GM08714 (cell line): ENCODE measurements at regions not wholly inside any gene's neighbourhood (a gene's known extent, or its start where the extent isn't known, plus 50 kb on each side); places are given as distances from the start of the nearest gene placed in this dataset.

Experiments
- H3K4me3 ChIP-seq: fragments of 200-500 bp; sonication (Bioruptor generic); 2 replicates; pipeline ENCODE4 v1.5.1; 2014; ENCODE audit warnings: mild to moderate bottlenecking, low read length, inconsistent platforms
- ZNF274 ChIP-seq: IDR thresholded peaks from 2 replicates; pipeline ENCODE4 v1.6.1; 2012; ENCODE audit warnings: mild to moderate bottlenecking, low read depth, low read length

DNA sequence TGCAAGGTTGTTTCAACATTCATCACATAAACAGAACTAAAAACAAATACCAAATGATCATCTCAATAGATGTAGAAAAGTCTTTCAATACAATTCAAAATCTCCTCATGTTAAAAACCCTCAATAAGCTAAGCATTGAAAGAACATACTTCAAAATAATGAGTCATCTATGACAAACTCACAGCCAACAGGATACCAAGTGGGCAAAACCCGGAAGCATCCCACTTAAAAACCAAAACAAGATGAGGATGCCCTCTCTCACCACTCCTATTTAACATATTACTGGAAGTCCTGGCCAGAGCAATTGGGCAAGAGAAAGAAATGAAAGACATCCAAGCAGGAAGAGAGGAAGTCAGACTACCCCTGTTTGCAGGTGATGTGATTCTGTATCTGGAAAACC is 992.2 kb upstream of the PIK3C3 start:
- H3K4me3 ChIP-seq = no peak overlapping the region
- TF ChIP-seq ZNF274 = no peak

DNA sequence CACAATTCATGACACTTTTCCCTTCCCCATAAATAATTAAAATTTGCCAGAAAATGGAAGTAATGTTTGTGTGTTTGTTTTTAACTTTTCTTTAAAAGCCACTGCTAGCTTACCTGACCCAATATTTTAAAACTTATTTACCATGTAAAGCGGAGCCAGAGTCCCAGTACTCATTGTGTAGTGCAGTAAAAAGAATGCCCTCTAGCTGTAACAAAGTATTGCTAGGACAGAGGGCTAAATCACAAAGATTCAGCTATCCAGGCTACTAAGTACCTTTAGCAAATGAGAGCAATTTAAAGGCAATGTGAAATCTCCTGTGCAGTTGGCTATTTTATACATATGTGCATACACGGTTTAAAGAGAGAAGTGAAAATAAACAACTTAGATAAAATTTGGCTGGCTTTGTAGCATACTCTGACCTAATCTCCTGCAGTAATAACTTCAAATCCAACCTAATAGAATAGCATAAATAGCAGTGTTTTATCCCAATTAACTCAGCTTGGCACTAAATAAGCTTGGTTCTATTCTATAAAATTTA is 997.4 kb upstream of the PIK3C3 start:
- no peak overlapping the region for H3K4me3 ChIP-seq
- TF ChIP-seq ZNF274 = no peak

DNA sequence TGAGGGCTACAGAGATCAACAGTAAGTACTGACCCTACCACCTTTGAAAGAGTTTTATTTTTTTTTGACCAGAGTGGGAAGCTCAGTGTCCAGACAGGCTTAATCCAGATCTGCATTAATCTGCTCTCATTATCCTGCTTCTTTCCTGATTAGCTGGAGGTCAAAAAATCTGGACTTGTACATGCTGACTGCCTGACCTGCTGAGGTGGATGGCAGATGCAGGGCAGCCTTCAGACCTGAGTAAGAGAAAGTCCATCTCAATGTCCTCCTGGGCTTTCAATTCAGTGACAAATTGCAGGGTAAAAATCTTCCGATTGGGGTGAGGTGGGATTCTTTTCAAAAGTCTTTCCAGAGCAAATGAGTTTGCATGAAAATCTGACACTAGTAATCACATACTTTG is 998.8 kb upstream of the PIK3C3 start:
- TF ChIP-seq ZNF274 = no peak
- no peak overlapping the region for H3K4me3 ChIP-seq

DNA sequence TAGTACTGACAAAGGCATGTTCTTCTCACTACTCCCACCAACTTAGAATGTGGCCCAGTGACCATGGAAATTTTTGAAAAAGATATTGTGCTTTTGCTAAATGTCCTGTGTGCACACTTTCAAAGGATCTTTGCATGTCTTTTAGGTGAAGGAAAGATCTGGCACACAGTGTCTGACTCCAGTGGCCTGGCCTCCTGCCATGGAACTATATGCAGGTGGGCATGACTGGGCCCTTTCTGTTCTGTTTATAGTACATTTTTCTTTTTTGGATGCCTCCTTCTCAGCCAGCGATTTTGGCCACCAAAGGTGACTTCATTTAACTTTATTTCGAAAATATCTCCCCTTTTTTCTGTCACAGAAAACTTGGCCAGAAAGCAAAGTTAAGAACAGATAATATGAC is 999.7 kb upstream of the PIK3C3 start:
- TF ChIP-seq ZNF274 = no peak
- H3K4me3 ChIP-seq = no peak overlapping the region

DNA sequence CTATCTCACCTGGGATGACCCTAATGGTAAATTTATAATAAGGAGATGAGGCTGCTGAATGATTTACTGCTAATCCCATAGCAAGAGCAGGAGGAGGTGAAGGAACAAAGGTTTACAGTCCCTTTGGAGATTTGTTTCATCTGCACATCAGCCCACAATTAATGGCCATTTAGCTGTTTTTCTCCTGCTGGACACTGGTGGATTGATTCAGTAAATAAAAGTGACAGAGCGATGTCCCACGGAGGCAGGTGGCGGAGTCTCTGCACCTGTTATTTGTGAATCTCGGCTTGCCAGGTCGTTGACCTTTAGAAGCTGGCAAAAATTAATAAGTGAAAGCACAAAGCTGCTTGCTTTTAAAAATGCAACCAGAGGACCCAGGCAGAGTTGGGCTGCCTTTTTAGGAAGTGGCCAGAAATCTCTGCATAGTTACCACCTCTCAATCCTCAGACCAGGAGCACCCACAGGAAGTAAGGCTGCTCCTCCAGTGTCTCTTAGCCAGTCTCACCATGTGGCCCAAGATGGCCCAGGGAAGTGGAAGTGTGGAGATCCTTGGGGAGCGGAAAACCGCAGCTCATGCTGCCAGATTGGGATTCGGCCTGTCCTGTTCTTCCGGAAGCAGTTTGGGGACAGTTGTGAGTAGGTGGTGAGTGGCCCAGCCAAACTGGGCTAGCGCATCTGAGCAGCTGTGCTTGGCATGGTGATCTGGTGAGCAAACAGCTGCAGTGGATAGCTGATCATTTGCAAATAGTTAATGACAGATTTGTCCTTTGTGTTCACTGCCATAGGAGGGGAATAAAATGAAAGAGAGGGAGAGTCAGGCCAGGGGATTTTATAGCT is 1005.7 kb upstream of the PIK3C3 start:
- no peak overlapping the region for H3K4me3 ChIP-seq
- TF ChIP-seq ZNF274 = no peak

DNA sequence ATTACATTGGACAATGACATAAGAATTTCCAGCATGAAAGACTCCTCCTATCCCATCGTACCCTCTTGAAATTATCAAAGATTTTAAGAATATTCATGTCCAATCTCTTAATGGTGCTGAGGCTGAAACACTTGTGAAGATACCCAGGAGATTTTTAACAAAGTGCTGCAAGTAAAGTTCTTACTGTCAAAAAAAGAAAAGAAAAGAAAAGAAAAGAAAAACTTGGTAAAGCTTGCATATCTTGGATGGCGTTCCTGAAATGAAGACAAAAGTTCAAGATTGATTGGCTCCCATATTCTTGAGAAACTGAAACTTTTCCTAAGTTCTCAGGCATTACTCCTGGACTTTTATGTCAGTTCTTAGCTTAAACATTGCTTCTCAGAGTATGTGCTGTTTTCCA is 1010.5 kb upstream of the PIK3C3 start:
- H3K4me3 ChIP-seq = no peak overlapping the region
- no peak for TF ChIP-seq ZNF274

DNA sequence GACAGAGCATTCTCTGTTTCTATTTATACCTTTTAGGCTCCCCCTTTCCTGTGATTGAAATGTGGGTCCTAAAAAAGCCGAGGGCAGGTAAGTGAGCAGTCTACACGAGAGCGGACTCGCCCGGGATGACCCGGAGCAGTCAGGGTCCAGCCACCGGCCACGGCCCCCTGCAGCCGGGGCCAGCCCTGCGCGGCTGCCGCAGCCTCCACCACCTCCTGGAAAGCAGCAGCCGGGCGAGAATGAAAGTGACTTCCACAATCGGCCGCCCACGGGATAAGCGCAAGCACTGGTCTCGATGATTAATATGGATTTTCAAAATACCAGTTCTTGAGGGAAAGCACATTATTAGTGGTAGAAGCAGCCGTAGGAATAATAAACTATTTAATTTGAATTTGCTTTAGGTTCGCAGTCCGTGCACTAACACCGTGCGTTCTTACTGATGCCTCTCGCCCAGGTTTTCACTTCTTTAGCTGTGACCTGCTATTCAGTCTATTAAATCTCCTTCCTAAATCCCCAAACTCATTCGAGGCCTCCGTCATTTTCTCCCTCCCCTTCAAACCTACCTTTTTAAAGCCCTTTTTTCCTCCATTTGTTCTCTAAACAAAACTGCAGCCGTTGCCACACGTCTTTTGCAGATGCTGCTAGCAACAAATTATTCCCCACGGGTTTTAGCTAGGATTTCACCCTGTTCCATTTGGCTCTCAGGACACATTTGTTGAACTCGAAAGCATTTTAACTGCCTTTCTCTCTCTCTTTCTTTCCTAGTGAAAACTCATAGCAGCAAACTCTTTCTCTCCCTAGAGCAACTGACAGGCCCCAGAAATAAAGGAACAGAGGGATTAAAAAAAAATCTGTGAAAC is 1015.1 kb upstream of the PIK3C3 start:
- H3K4me3 ChIP-seq = no peak overlapping the region
- TF ChIP-seq ZNF274 = no peak

DNA sequence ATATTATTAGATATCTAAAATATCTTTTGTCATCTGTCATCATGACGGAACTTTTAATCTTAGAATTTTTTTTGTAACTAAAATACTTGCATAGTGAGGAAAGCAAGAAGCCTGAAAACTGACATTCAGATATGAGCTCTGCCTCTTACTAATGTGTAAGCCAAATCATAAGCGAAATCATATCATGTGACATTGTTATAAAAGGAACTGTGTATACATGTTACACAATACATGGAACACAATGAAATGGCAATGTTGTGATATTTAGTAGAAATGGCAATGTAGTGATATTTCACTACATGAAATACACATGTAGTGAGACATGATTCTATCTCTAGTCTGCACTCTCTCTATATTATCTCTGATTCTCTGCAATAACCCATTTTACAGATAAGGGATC is 1016.4 kb upstream of the PIK3C3 start:
- H3K4me3 ChIP-seq = no peak overlapping the region
- TF ChIP-seq ZNF274 = no peak

DNA sequence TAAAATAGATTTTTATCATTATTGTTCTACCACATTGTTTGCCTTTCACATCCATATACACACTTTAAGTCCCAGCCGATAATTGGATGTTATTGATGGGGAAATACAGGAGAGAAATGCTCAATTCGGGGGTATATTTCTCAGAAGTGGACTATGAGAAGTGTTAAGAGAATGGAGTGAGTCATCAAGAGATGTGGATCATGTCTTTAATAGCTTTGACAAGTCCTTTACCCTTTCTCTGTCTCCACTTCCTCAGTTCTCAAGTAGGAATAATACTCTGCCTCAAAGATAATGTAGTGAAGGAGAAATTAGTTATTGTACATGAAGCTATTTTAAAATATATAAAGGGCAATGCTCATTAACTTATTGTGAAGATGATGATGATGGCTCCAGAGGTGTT is 1017.6 kb upstream of the PIK3C3 start:
- TF ChIP-seq ZNF274 = no peak
- no peak overlapping the region for H3K4me3 ChIP-seq

DNA sequence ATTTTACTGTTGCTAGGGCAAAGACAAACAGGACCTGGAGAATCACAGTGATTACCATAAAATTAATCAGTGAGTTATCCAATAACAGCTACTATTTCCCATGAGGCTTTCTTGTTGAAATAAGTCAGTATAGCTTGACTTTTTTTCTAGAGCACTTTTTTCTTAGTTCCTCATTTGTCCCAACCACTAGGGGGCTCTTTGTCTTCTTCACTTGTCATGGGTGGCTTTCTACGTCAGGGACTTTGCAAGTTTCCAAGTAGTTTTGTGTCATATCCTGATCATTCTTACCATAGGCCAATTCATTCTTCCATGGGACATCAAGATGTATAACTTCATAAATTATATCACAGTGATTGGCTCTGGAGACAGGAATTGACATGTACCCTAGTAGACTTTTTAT is 1019.6 kb upstream of the PIK3C3 start:
- no peak for TF ChIP-seq ZNF274
- no peak overlapping the region for H3K4me3 ChIP-seq

DNA sequence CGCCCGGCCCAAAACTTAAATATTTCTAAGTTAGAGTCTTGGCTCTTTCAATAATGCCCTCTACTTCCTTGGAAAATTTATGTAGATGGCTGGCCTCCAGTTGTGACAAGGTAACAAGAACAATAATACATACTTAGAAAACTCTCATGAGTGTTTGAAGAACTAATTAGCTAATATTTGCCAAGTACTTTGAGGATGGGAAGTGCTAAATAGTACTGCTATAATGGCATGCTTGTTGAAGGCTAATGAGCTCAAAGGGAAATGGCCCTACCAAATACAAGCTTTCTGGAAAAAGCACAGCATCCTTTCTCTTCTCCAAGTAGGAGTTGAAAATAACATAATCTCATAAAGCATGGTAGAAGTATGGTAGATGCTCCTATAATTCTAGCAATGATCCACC is 1022.2 kb upstream of the PIK3C3 start:
- no peak for TF ChIP-seq ZNF274
- H3K4me3 ChIP-seq = no peak overlapping the region

DNA sequence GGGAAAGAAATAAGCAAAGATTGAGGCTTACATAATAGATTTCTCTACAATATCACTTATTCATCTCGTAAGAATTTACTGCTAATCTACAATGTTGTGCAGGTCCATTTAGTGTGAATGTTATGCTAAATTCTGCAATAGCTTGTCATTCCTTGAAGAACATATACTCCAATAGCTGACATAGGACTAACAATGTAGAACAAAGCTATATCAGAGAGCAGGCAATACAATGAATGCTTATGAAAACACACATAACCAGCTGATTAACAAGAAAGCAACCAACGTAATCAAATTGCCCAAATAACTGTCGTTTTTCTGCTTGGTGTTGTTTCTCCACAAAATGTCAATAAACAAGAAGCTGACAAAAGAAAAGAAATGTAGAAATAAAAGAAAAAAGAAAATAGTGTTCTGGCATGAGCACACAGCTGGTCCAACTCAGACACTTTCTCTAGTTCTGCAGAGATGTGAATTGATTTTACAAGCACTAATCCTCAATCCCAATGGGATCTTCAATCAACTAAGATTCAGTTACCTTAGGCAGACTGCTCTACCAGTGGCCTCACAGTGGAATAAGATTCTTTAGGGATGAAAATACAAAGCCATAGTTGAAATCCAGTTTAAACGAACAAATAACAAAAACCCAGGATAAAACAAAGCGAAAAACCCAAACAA is 1024.7 kb upstream of the PIK3C3 start:
- H3K4me3 ChIP-seq = no peak overlapping the region
- no peak for TF ChIP-seq ZNF274

DNA sequence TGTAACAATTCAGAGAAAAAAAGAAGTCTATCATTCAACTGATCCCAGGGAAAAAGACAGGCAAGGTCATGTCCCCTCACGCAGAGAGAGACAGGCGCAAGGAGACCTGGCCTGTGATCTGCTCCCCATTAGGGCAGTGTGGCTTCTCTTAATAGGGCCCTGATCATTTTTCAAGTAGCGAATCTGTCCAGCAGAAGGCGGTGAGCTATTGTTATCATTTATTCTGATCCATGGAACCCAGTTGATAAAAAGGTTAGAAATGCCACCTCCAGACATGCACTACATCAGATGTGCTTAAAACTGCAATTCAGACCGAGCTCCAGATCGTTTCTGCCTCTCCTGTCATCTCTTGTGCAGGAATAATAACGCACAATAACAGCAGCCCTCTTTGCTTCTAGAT is 1025.6 kb upstream of the PIK3C3 start:
- TF ChIP-seq ZNF274 = no peak
- H3K4me3 ChIP-seq = no peak overlapping the region

DNA sequence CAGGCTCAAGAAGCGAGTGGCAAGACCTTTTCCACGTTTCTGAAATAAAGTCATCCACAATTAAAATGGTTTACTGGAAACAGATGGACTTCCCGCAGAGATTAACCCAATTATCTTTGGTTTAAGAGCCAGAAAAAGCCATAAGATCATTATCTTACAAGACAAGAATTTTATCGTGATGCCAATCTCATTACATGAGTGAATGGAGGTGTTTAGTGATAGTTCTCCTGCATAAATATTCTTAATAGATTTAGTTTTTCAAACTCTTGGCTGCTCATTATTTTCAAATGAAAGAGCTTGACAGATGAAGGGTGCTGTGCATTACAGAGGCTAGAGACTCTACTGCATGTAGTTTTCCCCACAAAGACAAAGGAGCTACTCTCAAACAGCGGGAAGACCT is 1028.4 kb upstream of the PIK3C3 start:
- H3K4me3 ChIP-seq = no peak overlapping the region
- no peak for TF ChIP-seq ZNF274
